ENCODE measurements at regions not wholly inside any gene's neighbourhood (a gene's known extent, or its start where the extent isn't known, plus 50 kb on each side); places are given as distances from the start of the nearest gene placed in this dataset.
A peak's percentile ranks its signal among the peaks of the same experiment; 100 is the strongest.

DNA sequence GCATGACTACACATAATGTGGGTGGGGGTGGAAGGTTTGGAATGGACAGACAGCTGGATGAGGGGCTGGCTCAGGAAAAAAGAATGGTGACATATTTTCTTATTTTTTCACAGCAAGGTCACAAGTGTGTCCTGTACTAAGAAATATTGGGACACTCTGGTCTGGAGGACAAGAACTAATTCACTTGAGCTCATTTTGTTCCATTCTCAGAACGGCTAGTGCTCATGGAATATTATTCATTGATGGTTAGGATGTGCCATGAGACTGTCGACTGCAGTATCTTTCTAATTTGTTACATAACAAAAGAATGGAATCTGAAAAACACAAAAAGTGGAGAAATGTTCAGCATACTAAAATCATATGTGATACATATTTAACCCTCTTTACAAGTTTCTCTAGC, 149.5 kb downstream of the BMP4 start:
- BruUV-seq (replicated peaks): no TSS peak
- ChIA-PET POLR2A (ENCODE audit: unreplicated experiment) (no interaction called here), CTCF (interaction anchor here (0.8 kb wide), 1 partner anchor 272 kb away, joined by 3 read pairs; no protein-coding TSS in a partner anchor)
- Histone ChIP-seq H2AFZ (ENCODE audit: low read length) (no peak overlapping the region), H4K20me1 (ENCODE audit: low read length) (no peaks in the 10 kb centered on the region), H3K9me2 (replicated peaks; ENCODE audit: low read length) (no peaks in the 10 kb centered on the region), H3K4me3 (ENCODE audit: low read length) (no peak overlapping the region), H3K4me1 (ENCODE audit: insufficient read depth, low read length) (no peaks in the 10 kb centered on the region), H3K9me3 (ENCODE audit: low read length) (no peaks in the 10 kb centered on the region), H3F3A (ENCODE audit: low read length, unreplicated experiment) (no peaks in the 10 kb centered on the region), H3K36me3 (ENCODE audit: low read depth, low read length) (no peaks in the 10 kb centered on the region), H3K27ac (ENCODE audit: low read length) (no peak overlapping the region), H3K9ac (ENCODE audit: low read length) (no peak overlapping the region), H3K27me3 (ENCODE audit: low read length) (no peaks in the 10 kb centered on the region), H3K4me2 (ENCODE audit: low read length) (no peak overlapping the region), H3K79me2 (ENCODE audit: low read length) (no peaks in the 10 kb centered on the region)
- no peak for ATAC-seq
- intact Hi-C loops (cut with micrococcal nuclease): no loop called here
- no peak for TF ChIP-seq EZH2 (IDR thresholded peaks at IDR 0.05; ENCODE audit: low read length, unreplicated experiment)
- TF ChIP-seq EZH2phosphoT487 (IDR thresholded peaks at IDR 0.05; ENCODE audit: borderline replicate concordance, low read length): no peak
- TF ChIP-seq, protein P1, sequence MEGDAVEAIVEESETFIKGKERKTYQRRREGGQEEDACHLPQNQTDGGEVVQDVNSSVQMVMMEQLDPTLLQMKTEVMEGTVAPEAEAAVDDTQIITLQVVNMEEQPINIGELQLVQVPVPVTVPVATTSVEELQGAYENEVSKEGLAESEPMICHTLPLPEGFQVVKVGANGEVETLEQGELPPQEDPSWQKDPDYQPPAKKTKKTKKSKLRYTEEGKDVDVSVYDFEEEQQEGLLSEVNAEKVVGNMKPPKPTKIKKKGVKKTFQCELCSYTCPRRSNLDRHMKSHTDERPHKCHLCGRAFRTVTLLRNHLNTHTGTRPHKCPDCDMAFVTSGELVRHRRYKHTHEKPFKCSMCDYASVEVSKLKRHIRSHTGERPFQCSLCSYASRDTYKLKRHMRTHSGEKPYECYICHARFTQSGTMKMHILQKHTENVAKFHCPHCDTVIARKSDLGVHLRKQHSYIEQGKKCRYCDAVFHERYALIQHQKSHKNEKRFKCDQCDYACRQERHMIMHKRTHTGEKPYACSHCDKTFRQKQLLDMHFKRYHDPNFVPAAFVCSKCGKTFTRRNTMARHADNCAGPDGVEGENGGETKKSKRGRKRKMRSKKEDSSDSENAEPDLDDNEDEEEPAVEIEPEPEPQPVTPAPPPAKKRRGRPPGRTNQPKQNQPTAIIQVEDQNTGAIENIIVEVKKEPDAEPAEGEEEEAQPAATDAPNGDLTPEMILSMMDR (conservative IDR thresholded peaks at IDR 0.05; ENCODE audit: low read depth, low read length): no peak
- no peak for DNase-seq

DNA sequence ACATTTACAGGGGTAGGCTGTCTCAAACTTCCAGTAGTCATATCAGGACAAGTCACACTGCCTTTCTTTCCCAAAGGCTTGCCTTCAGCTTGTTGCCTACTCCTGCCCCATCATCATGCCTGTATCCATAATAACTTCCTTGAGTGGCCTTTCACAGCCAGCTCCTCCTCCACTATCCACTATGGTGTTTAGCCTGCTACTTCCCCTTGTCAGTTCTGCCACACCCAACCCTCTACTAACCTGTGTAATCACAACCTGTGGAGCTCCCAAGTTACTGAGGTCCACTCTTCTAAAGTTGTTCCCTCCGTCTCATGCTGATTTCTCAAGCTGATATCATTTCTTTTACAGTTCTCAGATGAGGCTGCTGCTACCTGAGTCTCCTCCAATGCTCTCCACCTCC, 159.9 kb downstream of the BMP4 start:
- intact Hi-C loops (cut with micrococcal nuclease): no loop called here

More for the DNA sequence above, 159.9 kb downstream of the BMP4 start:
- Histone ChIP-seq H2AFZ (ENCODE audit: low read length) (0 out of 2 replicates have a peak overlapping the region, but pooled peaks have one; percentile 15), H3K9ac (ENCODE audit: low read length) (no peak overlapping the region), H3K27me3 (ENCODE audit: low read length) (no peaks in the 10 kb centered on the region), H3F3A (ENCODE audit: low read length, unreplicated experiment) (no peaks in the 10 kb centered on the region), H3K9me3 (ENCODE audit: low read length) (no peaks in the 10 kb centered on the region), H4K20me1 (ENCODE audit: low read length) (no peaks in the 10 kb centered on the region), H3K4me2 (ENCODE audit: low read length) (no peak overlapping the region), H3K36me3 (ENCODE audit: low read depth, low read length) (no peaks in the 10 kb centered on the region), H3K9me2 (replicated peaks; ENCODE audit: low read length) (no peaks in the 10 kb centered on the region), H3K27ac (ENCODE audit: low read length) (no peak overlapping the region), H3K4me1 (ENCODE audit: insufficient read depth, low read length) (peaks cover 8% of the 10 kb centered on the region; the same call in 1 of the 2 replicates), H3K79me2 (ENCODE audit: low read length) (no peaks in the 10 kb centered on the region), H3K4me3 (ENCODE audit: low read length) (no peak overlapping the region)
- TF ChIP-seq EZH2 (IDR thresholded peaks at IDR 0.05; ENCODE audit: low read length, unreplicated experiment) (no peak), EZH2phosphoT487 (IDR thresholded peaks at IDR 0.05; ENCODE audit: borderline replicate concordance, low read length) (no peak)
- TF ChIP-seq, protein P1 (conservative IDR thresholded peaks at IDR 0.05; ENCODE audit: low read depth, low read length): no peak
- DNase-seq: no peak
- POLR2A ChIA-PET (ENCODE audit: unreplicated experiment): no interaction called here
- BruUV-seq (replicated peaks): no TSS peak
- ATAC-seq: no peak
- CTCF ChIA-PET: no interaction called here

All from PC-3 (cell line).